GM23338 (cell line): ENCODE measurements at regions not wholly inside any gene's neighbourhood (a gene's known extent, or its start where the extent isn't known, plus 50 kb on each side); places are given as distances from the start of the nearest gene placed in this dataset.

Experiments used
- CREB1 ChIP-seq: fragments of 250-450 bp; sonication (Bioruptor Pico); IDR thresholded peaks from 2 replicates; pipeline ENCODE4 v1.5.0; 2020; ENCODE audit warnings: low read depth, mild to moderate bottlenecking, moderate library complexity
- CTCF ChIP-seq, 2 experiments: fragments of 200-600 bp in 1 of 2; sonication (generic) in 1 of 2; conservative IDR thresholded peaks; 2 replicates each; pipeline versions ENCODE4 v1.5.1 to v1.6.1; 2016 to 2017; ENCODE audit warnings: antibody characterized with exemption in 2 of 2, low read depth in 2 of 2, mild to moderate bottlenecking in 2 of 2, moderate library complexity in 1 of 2
- ETS1 ChIP-seq: IDR thresholded peaks from 2 replicates; pipeline ENCODE4 v1.6.1; 2016; ENCODE audit warnings: antibody characterized with exemption
- EZH2 ChIP-seq: fragments of 200-600 bp; sonication (generic); IDR thresholded peaks from one replicate; pipeline ENCODE4 v1.8.0; 2017; ENCODE audit warnings: antibody characterized with exemption, mild to moderate bottlenecking, low read depth; ENCODE audit not compliant: unreplicated experiment
- EZH2phosphoT487 ChIP-seq: fragments of 200-600 bp; sonication (generic); IDR thresholded peaks from one replicate; pipeline ENCODE4 v1.8.1; 2018; ENCODE audit warnings: antibody characterized with exemption; ENCODE audit not compliant: unreplicated experiment
- JUNB ChIP-seq: IDR thresholded peaks from one replicate; pipeline ENCODE4 v1.6.1; 2016; ENCODE audit warnings: antibody characterized with exemption; ENCODE audit not compliant: unreplicated experiment
- NANOG ChIP-seq: IDR thresholded peaks from 2 replicates; pipeline ENCODE4 v1.6.1; 2016; ENCODE audit warnings: antibody characterized with exemption, borderline replicate concordance
- POLR2AphosphoS5 ChIP-seq: IDR thresholded peaks from 2 replicates; pipeline ENCODE4 v1.6.1; 2016; ENCODE audit warnings: antibody characterized with exemption, low read depth
- REST ChIP-seq: IDR thresholded peaks from one replicate; pipeline ENCODE4 v1.6.1; 2018; ENCODE audit warnings: antibody characterized with exemption; ENCODE audit not compliant: unreplicated experiment
- STAT1 ChIP-seq: IDR thresholded peaks from one replicate; pipeline ENCODE4 v1.6.1; 2016; ENCODE audit warnings: antibody characterized with exemption; ENCODE audit not compliant: unreplicated experiment
- ZNF114 ChIP-seq: fragments of 250-450 bp; sonication (Bioruptor Pico); IDR thresholded peaks from 2 replicates; pipeline ENCODE4 v1.5.0; 2020; ENCODE audit warnings: mild to moderate bottlenecking, moderate library complexity
- ZNF331 ChIP-seq: fragments of 250-450 bp; sonication (Bioruptor Pico); IDR thresholded peaks from 2 replicates; pipeline ENCODE4 v1.5.0; 2020; ENCODE audit warnings: low read depth, mild to moderate bottlenecking, moderate library complexity

- TF ChIP-seq REST (no peak), CTCF (conservative IDR thresholded peaks at IDR 0.05; ENCODE audit: low read depth in 2 of 2) (no peak), STAT1 (no peak), JUNB (no peak), POLR2AphosphoS5 (no peak), CREB1 (CRISPR knock-in tag) (no peak), EZH2phosphoT487 (no peak), EZH2 (no peak), ZNF331 (CRISPR knock-in tag) (no peak), ETS1 (no peak), ZNF114 (CRISPR knock-in tag) (no peak), NANOG (no peak)
Observed at GRCh38 chr2:67225287-67225973, 171.7 kb upstream of the ETAA1 start.
